Hepatocyte (in vitro differentiated cells): ENCODE measurements at regions not wholly inside any gene's neighbourhood (a gene's known extent, or its start where the extent isn't known, plus 50 kb on each side); places are given as distances from the start of the nearest gene placed in this dataset.

Experiments used
- DNase-seq: peaks from one replicate; pipeline ENCODE4 v3.0.0-alpha.2; 2016; ENCODE audit warnings: low spot score
- H2AFZ ChIP-seq: fragments of 200-600 bp; sonication (generic); 2 replicates; pipeline ENCODE4 v1.6.0; 2016; ENCODE audit warnings: antibody characterized with exemption, mild to moderate bottlenecking
- H3K27ac ChIP-seq: fragments of 200-600 bp; sonication (generic); 2 replicates; pipeline ENCODE4 v1.5.1; 2016; ENCODE audit warnings: mild to moderate bottlenecking
- H3K27me3 ChIP-seq: fragments of 200-600 bp; sonication (generic); 2 replicates; pipeline ENCODE4 v1.6.1; 2016
- H3K36me3 ChIP-seq: fragments of 200-600 bp; sonication (generic); replicated peaks from 2 replicates; pipeline ENCODE4 v1.5.1; 2016; ENCODE audit warnings: low read depth; ENCODE audit not compliant: insufficient read depth
- H3K4me1 ChIP-seq: fragments of 200-600 bp; sonication (generic); 2 replicates; pipeline ENCODE4 v1.5.1; 2016; ENCODE audit warnings: mild to moderate bottlenecking, moderate library complexity; ENCODE audit not compliant: insufficient read depth
- H3K4me2 ChIP-seq: fragments of 200-600 bp; sonication (generic); 2 replicates; pipeline ENCODE4 v1.6.0; 2016
- H3K4me3 ChIP-seq: fragments of 200-600 bp; sonication (generic); 2 replicates; pipeline ENCODE4 v1.5.1; 2016; ENCODE audit warnings: mild to moderate bottlenecking
- H3K79me2 ChIP-seq: fragments of 200-600 bp; sonication (generic); 2 replicates; pipeline ENCODE4 v1.6.0; 2017; ENCODE audit warnings: mild to moderate bottlenecking
- H3K9me2 ChIP-seq: fragments of 200-600 bp; sonication (generic); replicated peaks from 2 replicates; pipeline ENCODE4 v1.6.0; 2017; ENCODE audit warnings: mild to moderate bottlenecking; ENCODE audit not compliant: insufficient read depth
- H3K9me3 ChIP-seq: fragments of 200-600 bp; sonication (generic); 2 replicates; pipeline ENCODE4 v1.5.1; 2016; ENCODE audit warnings: low read depth, mild to moderate bottlenecking
- H4K20me1 ChIP-seq: fragments of 200-600 bp; sonication (generic); 2 replicates; pipeline ENCODE4 v1.6.0; 2016; ENCODE audit warnings: mild to moderate bottlenecking; ENCODE audit not compliant: insufficient read depth, poor library complexity, severe bottlenecking
- EZH2 ChIP-seq: fragments of 200-600 bp; sonication (generic); IDR thresholded peaks from 2 replicates; pipeline ENCODE4 v1.6.1; 2016; ENCODE audit warnings: antibody characterized with exemption, mild to moderate bottlenecking, borderline replicate concordance
- EZH2phosphoT487 ChIP-seq: fragments of 200-600 bp; sonication (generic); IDR thresholded peaks from one replicate; pipeline ENCODE4 v1.6.1; 2018; ENCODE audit warnings: antibody characterized with exemption, mild to moderate bottlenecking, low read depth, moderate library complexity; ENCODE audit not compliant: unreplicated experiment, severe bottlenecking
- WGBS: methylation state at CpG from one replicate; pipeline ENCODE4 v1.1.6; 2016; ENCODE audit warnings: low lambda C conversion rate; ENCODE audit errors: missing lambda C conversion rate; 5-methylcytosine and 5-hydroxymethylcytosine counted together
- TF ChIP-seq, protein P1 (sequence below): fragments of 200-600 bp; sonication (generic); IDR thresholded peaks from 2 replicates; pipeline ENCODE4 v1.5.1; 2016; ENCODE audit warnings: antibody characterized with exemption, mild to moderate bottlenecking; ENCODE audit not compliant: poor library complexity

GRCh38 chr6:147881432-147881831, 372.9 kb downstream of the SAMD5 start:
- H3K9me2 ChIP-seq = no peaks in the 10 kb centered on the region
- no peak overlapping the region for H3K27ac ChIP-seq
- H3K79me2 ChIP-seq = no peaks in the 10 kb centered on the region
- no peak overlapping the region for H3K4me3 ChIP-seq
- no peaks in the 10 kb centered on the region for H3K27me3 ChIP-seq
- no peak for DNase-seq
- no peak overlapping the region for H3K4me2 ChIP-seq
- H3K36me3 ChIP-seq = no peaks in the 10 kb centered on the region
- H2AFZ ChIP-seq = no peak overlapping the region
- 81% methylated on average over 6 of the region's 6 CpGs for WGBS
- TF ChIP-seq EZH2 = no peak
- TF ChIP-seq, protein P1, sequence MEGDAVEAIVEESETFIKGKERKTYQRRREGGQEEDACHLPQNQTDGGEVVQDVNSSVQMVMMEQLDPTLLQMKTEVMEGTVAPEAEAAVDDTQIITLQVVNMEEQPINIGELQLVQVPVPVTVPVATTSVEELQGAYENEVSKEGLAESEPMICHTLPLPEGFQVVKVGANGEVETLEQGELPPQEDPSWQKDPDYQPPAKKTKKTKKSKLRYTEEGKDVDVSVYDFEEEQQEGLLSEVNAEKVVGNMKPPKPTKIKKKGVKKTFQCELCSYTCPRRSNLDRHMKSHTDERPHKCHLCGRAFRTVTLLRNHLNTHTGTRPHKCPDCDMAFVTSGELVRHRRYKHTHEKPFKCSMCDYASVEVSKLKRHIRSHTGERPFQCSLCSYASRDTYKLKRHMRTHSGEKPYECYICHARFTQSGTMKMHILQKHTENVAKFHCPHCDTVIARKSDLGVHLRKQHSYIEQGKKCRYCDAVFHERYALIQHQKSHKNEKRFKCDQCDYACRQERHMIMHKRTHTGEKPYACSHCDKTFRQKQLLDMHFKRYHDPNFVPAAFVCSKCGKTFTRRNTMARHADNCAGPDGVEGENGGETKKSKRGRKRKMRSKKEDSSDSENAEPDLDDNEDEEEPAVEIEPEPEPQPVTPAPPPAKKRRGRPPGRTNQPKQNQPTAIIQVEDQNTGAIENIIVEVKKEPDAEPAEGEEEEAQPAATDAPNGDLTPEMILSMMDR = no peak
- TF ChIP-seq EZH2phosphoT487 = no peak
- H3K4me1 ChIP-seq = no peaks in the 10 kb centered on the region
- no peaks in the 10 kb centered on the region for H4K20me1 ChIP-seq
- no peaks in the 10 kb centered on the region for H3K9me3 ChIP-seq

GRCh38 chr6:147888374-147888773, 379.9 kb downstream of the SAMD5 start:
- H4K20me1 ChIP-seq = no peaks in the 10 kb centered on the region
- 92% methylated on average over 2 of the region's 2 CpGs for WGBS
- H3K27ac ChIP-seq = no peak overlapping the region
- H3K79me2 ChIP-seq = no peaks in the 10 kb centered on the region
- TF ChIP-seq, protein P1 = no peak
- TF ChIP-seq EZH2phosphoT487 (no peak), EZH2 (no peak)
- no peak overlapping the region for H3K4me3 ChIP-seq
- H3K9me2 ChIP-seq = no peaks in the 10 kb centered on the region
- no peak overlapping the region for H3K4me2 ChIP-seq
- no peaks in the 10 kb centered on the region for H3K36me3 ChIP-seq
- DNase-seq = no peak
- no peak overlapping the region for H2AFZ ChIP-seq
- no peaks in the 10 kb centered on the region for H3K9me3 ChIP-seq
- H3K4me1 ChIP-seq = no peaks in the 10 kb centered on the region
- no peaks in the 10 kb centered on the region for H3K27me3 ChIP-seq

GRCh38 chr6:147891671-147892070, 383.2 kb downstream of the SAMD5 start:
- no peaks in the 10 kb centered on the region for H3K36me3 ChIP-seq
- no peaks in the 10 kb centered on the region for H3K9me3 ChIP-seq
- no peaks in the 10 kb centered on the region for H3K9me2 ChIP-seq
- H4K20me1 ChIP-seq = no peaks in the 10 kb centered on the region
- H3K27ac ChIP-seq = no peak overlapping the region
- WGBS = 80% methylated on average over 8 of the region's 8 CpGs
- no peak overlapping the region for H3K4me3 ChIP-seq
- H3K79me2 ChIP-seq = no peaks in the 10 kb centered on the region
- no peak overlapping the region for H2AFZ ChIP-seq
- H3K4me2 ChIP-seq = no peak overlapping the region
- TF ChIP-seq EZH2 (no peak), EZH2phosphoT487 (no peak)
- TF ChIP-seq, protein P1 = no peak
- H3K4me1 ChIP-seq = no peaks in the 10 kb centered on the region
- no peaks in the 10 kb centered on the region for H3K27me3 ChIP-seq
- DNase-seq = no peak

DNA sequence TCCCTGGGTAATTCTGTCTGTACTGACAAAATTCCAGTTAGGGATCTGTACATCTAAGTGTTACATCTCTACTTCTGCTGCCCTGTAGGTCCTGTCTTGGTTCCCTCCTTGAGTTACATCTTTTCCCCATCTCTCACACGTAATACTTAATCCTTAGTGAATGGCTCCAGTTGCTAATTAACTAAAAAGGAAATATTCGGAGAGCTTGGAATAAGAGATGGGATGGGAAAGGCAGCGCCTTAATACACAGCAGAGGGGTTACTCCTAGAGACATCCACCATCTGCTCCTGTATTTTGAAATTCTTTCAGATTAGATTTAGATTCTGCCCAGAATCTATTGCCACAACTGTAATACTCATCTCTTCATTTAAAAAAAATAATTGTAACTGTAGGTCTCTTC, 384.0 kb downstream of the SAMD5 start:
- Histone ChIP-seq H3K27me3 (no peaks in the 10 kb centered on the region), H3K4me2 (no peak overlapping the region), H3K36me3 (no peaks in the 10 kb centered on the region), H3K9me3 (no peaks in the 10 kb centered on the region), H3K4me3 (no peak overlapping the region), H3K27ac (no peak overlapping the region), H3K4me1 (no peaks in the 10 kb centered on the region), H3K9me2 (no peaks in the 10 kb centered on the region), H3K79me2 (no peaks in the 10 kb centered on the region), H4K20me1 (no peaks in the 10 kb centered on the region), H2AFZ (no peak overlapping the region)
- DNase-seq = no peak
- 73% methylated on average over 3 of the region's 3 CpGs for WGBS
- TF ChIP-seq, protein P1 = no peak
- no peak for TF ChIP-seq EZH2phosphoT487
- no peak for TF ChIP-seq EZH2
